IMR-90 (cell line): ENCODE measurements at regions not wholly inside any gene's neighbourhood (a gene's known extent, or its start where the extent isn't known, plus 50 kb on each side); places are given as distances from the start of the nearest gene placed in this dataset.

Source experiments
- ATAC-seq: fragments of 200-7000 bp; cut with Tn5 transposase; 2 replicates; pipeline ENCODE4 v1.9.1; 2020; ENCODE audit warnings: low read depth, mild to moderate bottlenecking, moderate library complexity
- BruUV-seq: library from RNA; stranded (reverse); fragments of 400-500 nt; replicated peaks from 2 replicates; lab custom pipeline; 2021; lab: Mats Ljungman, UMichigan
- CTCF ChIA-PET: fragments of 300-600 bp; formaldehyde crosslinking; extraction: SDS; loops from one replicate; lab custom pipeline; 2021; ENCODE audit warnings: antibody characterized with exemption; lab: Yijun Ruan, JAX
- POLR2A ChIA-PET: fragments of 300-600 bp; sonication (Branson Sonifier 250); formaldehyde crosslinking; loops from one replicate; lab custom pipeline; 2022; ENCODE audit warnings: antibody characterized with exemption; ENCODE audit not compliant: unreplicated experiment; lab: Charles Lee
- DNase-seq: peaks from one replicate; pipeline ENCODE4 v3.0.0; 2013
- H2AFZ ChIP-seq: replicated peaks from 2 replicates; pipeline ENCODE3; 2013; ENCODE audit warnings: low read length, mild to moderate bottlenecking; ENCODE audit not compliant: poor library complexity
- H2AK5ac ChIP-seq: 2 replicates; pipeline ENCODE4 v1.6.1; 2013; ENCODE audit warnings: low read depth, low read length, inconsistent platforms
- H2AK9ac ChIP-seq: replicated peaks from 2 replicates; pipeline ENCODE3; 2013; ENCODE audit warnings: mild to moderate bottlenecking, low read depth, low read length, moderate library complexity; ENCODE audit not compliant: poor library complexity
- H2BK120ac ChIP-seq: 2 replicates; pipeline ENCODE4 v1.6.1; 2013; ENCODE audit warnings: low read depth, low read length, inconsistent platforms
- H2BK15ac ChIP-seq: 3 replicates; pipeline ENCODE4 v1.6.1; 2013; ENCODE audit warnings: low read depth, low read length, inconsistent platforms
- H2BK20ac ChIP-seq: 2 replicates; pipeline ENCODE4 v1.6.1; 2013; ENCODE audit warnings: low read depth, mild to moderate bottlenecking, inconsistent platforms, low read length, moderate library complexity
- H2BK5ac ChIP-seq: 2 replicates; pipeline ENCODE4 v1.6.1; 2013; ENCODE audit warnings: mild to moderate bottlenecking, low read depth, low read length, inconsistent platforms; ENCODE audit not compliant: poor library complexity, severe bottlenecking
- H3K14ac ChIP-seq: replicated peaks from 2 replicates; pipeline ENCODE4 v1.6.1; 2013; ENCODE audit warnings: low read depth, low read length, inconsistent platforms
- H3K18ac ChIP-seq: 2 replicates; pipeline ENCODE4 v1.6.1; 2013; ENCODE audit warnings: low read depth, low read length, control low read depth
- H3K23ac ChIP-seq: 2 replicates; pipeline ENCODE4 v1.6.1; 2013; ENCODE audit warnings: low read depth, low read length, inconsistent platforms
- H3K27ac ChIP-seq: 2 replicates; pipeline ENCODE4 v1.5.1; 2013; ENCODE audit warnings: mild to moderate bottlenecking, control low read depth, low read length; ENCODE audit not compliant: insufficient read depth
- H3K27me3 ChIP-seq: 2 replicates; pipeline ENCODE4 v1.6.1; 2013; ENCODE audit warnings: low read length; ENCODE audit not compliant: control insufficient read depth, insufficient read depth
- H3K36me3 ChIP-seq: 2 replicates; pipeline ENCODE4 v1.6.1; 2013; ENCODE audit warnings: low read length, mixed read lengths; ENCODE audit not compliant: control insufficient read depth, insufficient read depth
- H3K4ac ChIP-seq: 2 replicates; pipeline ENCODE4 v1.6.1; 2013; ENCODE audit warnings: low read depth, low read length, inconsistent platforms
- H3K4me1 ChIP-seq: 2 replicates; pipeline ENCODE4 v1.6.1; 2013; ENCODE audit warnings: low read length, mixed read lengths; ENCODE audit not compliant: control insufficient read depth, insufficient read depth
- H3K4me2 ChIP-seq: 2 replicates; pipeline ENCODE4 v1.6.1; 2013; ENCODE audit warnings: low read depth, mild to moderate bottlenecking, control low read depth, low read length, moderate library complexity
- H3K4me3 ChIP-seq: 2 replicates; pipeline ENCODE4 v1.5.1; 2013; ENCODE audit warnings: low read depth, mild to moderate bottlenecking, control low read depth, low read length, moderate library complexity; ENCODE audit not compliant: insufficient read depth
- H3K56ac ChIP-seq: 2 replicates; pipeline ENCODE4 v1.6.1; 2013; ENCODE audit warnings: low read length, inconsistent platforms; ENCODE audit not compliant: insufficient read depth; ENCODE audit errors: extremely low read depth
- H3K79me1 ChIP-seq, 2 experiments: 2 replicates each; pipeline ENCODE4 v1.6.1; 2013; ENCODE audit warnings: low read length in 2 of 2, inconsistent platforms in 1 of 2, low read depth in 1 of 2
- H3K9ac ChIP-seq: 2 replicates; pipeline ENCODE4 v1.6.1; 2013; ENCODE audit warnings: low read depth, low read length, control low read depth
- H3K9me1 ChIP-seq: 2 replicates; pipeline ENCODE4 v1.6.1; 2013; ENCODE audit warnings: low read length, inconsistent platforms; ENCODE audit not compliant: insufficient read depth
- H3K9me3 ChIP-seq: 2 replicates; pipeline ENCODE4 v1.6.1; 2013; ENCODE audit warnings: low read length; ENCODE audit not compliant: control insufficient read depth, insufficient read depth
- H4K20me1 ChIP-seq: 2 replicates; pipeline ENCODE4 v1.6.1; 2013; ENCODE audit warnings: low read length, inconsistent platforms; ENCODE audit not compliant: insufficient read depth
- H4K5ac ChIP-seq: 2 replicates; pipeline ENCODE4 v1.6.1; 2013; ENCODE audit warnings: mild to moderate bottlenecking, low read depth, low read length, control low read depth
- H4K8ac ChIP-seq, 2 experiments: 2 replicates each; pipeline ENCODE4 v1.6.1; 2013; ENCODE audit warnings: low read depth in 2 of 2, low read length in 2 of 2, control low read depth in 1 of 2, inconsistent platforms in 1 of 2
- H4K91ac ChIP-seq: 2 replicates; pipeline ENCODE4 v1.6.1; 2013; ENCODE audit warnings: low read depth, low read length, inconsistent platforms; ENCODE audit not compliant: insufficient read depth
- ELK1 ChIP-seq: fragments of 150-350 bp; IDR thresholded peaks from 2 replicates; pipeline ENCODE4 v1.6.1; 2016; ENCODE audit warnings: low read depth, mild to moderate bottlenecking, low read length, moderate library complexity, borderline replicate concordance
- FOS ChIP-seq: fragments of 150-350 bp; IDR thresholded peaks from 2 replicates; pipeline ENCODE4 v1.6.1; 2016; ENCODE audit warnings: low read depth, low read length
- MAFK ChIP-seq: IDR thresholded peaks from 2 replicates; pipeline ENCODE4 v1.6.1; 2012; ENCODE audit warnings: low read depth, low read length, improper control_type of control experiment
- MXI1 ChIP-seq: IDR thresholded peaks from 2 replicates; pipeline ENCODE4 v1.6.1; 2012; ENCODE audit warnings: low read depth, mild to moderate bottlenecking, low read length, moderate library complexity, borderline replicate concordance
- NFE2L2 ChIP-seq: fragments of 150-350 bp; IDR thresholded peaks from 2 replicates; pipeline ENCODE4 v1.6.1; 2016; ENCODE audit warnings: low read depth, mild to moderate bottlenecking, low read length
- POLR2A ChIP-seq: IDR thresholded peaks from 2 replicates; pipeline ENCODE4 v1.6.1; 2012; ENCODE audit warnings: mild to moderate bottlenecking, low read depth, low read length
- USF2 ChIP-seq: fragments of 150-350 bp; IDR thresholded peaks from 2 replicates; pipeline ENCODE4 v1.6.1; 2017; ENCODE audit warnings: mild to moderate bottlenecking, antibody characterized with exemption, low read length, low read depth
- WGBS, 2 experiments: methylation state at CpG; one replicate each; pipeline versions ENCODE4 v1.1.5 to v1.1.7; 2013; ENCODE audit warnings: missing lambda C conversion rate in 2 of 2; ENCODE audit not compliant: insufficient read length in 1 of 2; ENCODE audit errors: extremely low coverage in 2 of 2; 5-methylcytosine and 5-hydroxymethylcytosine counted together
- dilution Hi-C: fragments of 300-500 bp; cut with HindIII; formaldehyde crosslinking; loops from one replicate; pipeline ENCODE4 v1.14.3; 2018; ENCODE audit warnings: low sequenced_read_pairs; ENCODE audit not compliant: unreplicated experiment
- in situ Hi-C: fragments of 300-500 bp; cut with MboI; formaldehyde crosslinking; loops from 3 replicates; pipeline ENCODE4 v1.14.3; 2019; ENCODE audit warnings: low sequenced_read_pairs, inconsistent platforms, mixed read lengths
- intact Hi-C: fragments of 100-400 bp; cut with micrococcal nuclease; formaldehyde crosslinking; loops from 2 replicates; pipeline ENCODE4 v1.10.0; 2022

- WGBS, 2 experiments, result 100% methylated on average over 2 of the region's 6 CpGs; no CpG with 5 or more reads in 1 of the 2 experiments
- in situ Hi-C loops, result loop anchor here (25.0 kb wide), 1 partner anchor 467 kb away; the partner anchor contains the start of gene INHBB
- no peak overlapping the region for H2BK20ac ChIP-seq
Measured at GRCh38 chr2:120804459-120804858, 68.8 kb downstream of the GLI2 start.

More at GRCh38 chr2:120804459-120804858, 68.8 kb downstream of the GLI2 start:
- peak overlapping the region; percentile 38; the same call in 1 of the 2 replicates for H2AK5ac ChIP-seq
- H3K23ac ChIP-seq, result no peak overlapping the region
- H3K9me3 ChIP-seq, result no peaks in the 10 kb centered on the region
- peak overlapping the region; percentile 39 for H2AK9ac ChIP-seq
- H3K79me1 ChIP-seq, result peaks cover 38 to 93% of the 10 kb centered on the region in 2 experiments
- peaks cover 28% of the 10 kb centered on the region for H3K36me3 ChIP-seq
- no peak overlapping the region for H3K27ac ChIP-seq
- H3K4ac ChIP-seq, result no peak overlapping the region
- DNase-seq (no peak), ATAC-seq (no peak)
- H2BK5ac ChIP-seq, result no peak overlapping the region
- no peak overlapping the region for H4K8ac ChIP-seq
- no peak overlapping the region for H3K9ac ChIP-seq
- no peak overlapping the region for H3K14ac ChIP-seq
- ChIA-PET CTCF (no interaction called here), POLR2A (no interaction called here)
- no peak overlapping the region for H2AFZ ChIP-seq
- no peak overlapping the region for H4K5ac ChIP-seq
- dilution Hi-C loops, result no loop called here
- no peak overlapping the region for H2BK120ac ChIP-seq
- TF ChIP-seq POLR2A (no peak), FOS (no peak), USF2 (no peak), MAFK (no peak), NFE2L2 (no peak), ELK1 (no peak), MXI1 (no peak)
- intact Hi-C loops, result no loop called here
- no peak overlapping the region for H3K18ac ChIP-seq
- H4K91ac ChIP-seq, result no peak overlapping the region
- H3K9me1 ChIP-seq, result peaks cover 31% of the 10 kb centered on the region
- BruUV-seq, result no TSS peak
- H4K20me1 ChIP-seq, result peaks cover 91% of the 10 kb centered on the region
- H2BK15ac ChIP-seq, result no peak overlapping the region
- H3K4me2 ChIP-seq, result no peak overlapping the region
- no peak overlapping the region for H3K4me3 ChIP-seq
- H3K56ac ChIP-seq, result no peak overlapping the region
- peaks cover 28% of the 10 kb centered on the region for H3K4me1 ChIP-seq
- H3K27me3 ChIP-seq, result no peaks in the 10 kb centered on the region
